ENCODE measurements at regions not wholly inside any gene's neighbourhood (a gene's known extent, or its start where the extent isn't known, plus 50 kb on each side); places are given as distances from the start of the nearest gene placed in this dataset.

DNA sequence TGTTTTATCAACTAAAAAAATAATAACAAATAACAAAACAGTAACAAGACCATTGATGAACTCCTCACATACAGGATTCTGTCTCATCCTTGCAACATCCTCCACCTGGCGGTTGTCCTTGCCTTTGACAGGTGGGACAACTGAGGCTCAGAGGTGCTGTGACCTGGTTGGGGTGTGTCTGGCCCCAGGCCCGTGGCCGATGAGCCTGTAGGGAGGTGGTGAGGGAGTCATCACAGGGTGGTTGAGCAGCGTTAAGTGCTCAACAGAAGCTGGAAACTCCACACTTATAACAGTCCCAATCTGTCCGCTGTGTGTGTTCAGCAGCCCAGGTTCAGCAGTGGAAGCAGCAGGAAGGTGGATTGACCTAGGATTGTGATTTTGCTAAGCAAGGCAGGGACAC lies 131.6 kb upstream of the RAB12 start:
- Histone ChIP-seq H3K36me3 (no peaks in the 10 kb centered on the region), H3K4me3 (no peak overlapping the region), H3K4me1 (peaks cover 2% of the 10 kb centered on the region), H3K27ac (replicated peaks) (no peak overlapping the region), H3K9me3 (replicated peaks) (no peaks in the 10 kb centered on the region), H3K27me3 (ENCODE audit: low read depth) (no peaks in the 10 kb centered on the region)
- no peak for TF ChIP-seq CTCF (IDR thresholded peaks at IDR 0.05; ENCODE audit: borderline replicate concordance)
- intact Hi-C loops (cut with micrococcal nuclease), result no loop called here
- no peak for DNase-seq

- no peaks in the 10 kb centered on the region for H3K27me3 ChIP-seq (ENCODE audit: low read depth)
- no peaks in the 10 kb centered on the region for H3K9me3 ChIP-seq (replicated peaks)
- no peaks in the 10 kb centered on the region for H3K36me3 ChIP-seq
- H3K4me3 ChIP-seq, result no peak overlapping the region
- peak; percentile 44 for DNase-seq
- peak; percentile 82 for TF ChIP-seq CTCF (IDR thresholded peaks at IDR 0.05; ENCODE audit: borderline replicate concordance)
- no peak overlapping the region for H3K27ac ChIP-seq (replicated peaks)
- peaks cover 2% of the 10 kb centered on the region for H3K4me1 ChIP-seq
- intact Hi-C loops (cut with micrococcal nuclease), result no loop called here
Observed at GRCh38 chr18:8478166-8478967, 130.9 kb upstream of the RAB12 start.

DNA sequence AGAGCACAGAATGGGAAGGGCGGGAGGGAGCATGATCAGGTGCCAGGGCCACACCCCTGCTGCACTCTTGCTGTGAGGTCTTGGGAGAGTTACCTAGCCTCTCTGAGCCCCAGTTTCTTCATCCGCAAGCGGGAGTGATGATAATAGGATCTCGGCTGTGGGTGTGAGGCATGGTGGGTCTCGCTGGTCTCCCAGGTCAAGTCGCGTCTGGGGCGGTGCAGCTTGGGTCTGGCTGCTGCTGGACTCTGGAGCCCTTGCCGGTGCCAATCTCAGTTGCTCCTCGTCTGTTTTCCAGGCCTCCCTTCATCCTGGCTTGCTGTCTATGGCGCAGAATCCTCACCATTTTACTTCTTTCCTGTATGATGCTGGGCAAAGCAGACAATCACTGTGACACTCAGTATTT lies 130.3 kb upstream of the RAB12 start:
- intact Hi-C loops (cut with micrococcal nuclease), result no loop called here

DNA sequence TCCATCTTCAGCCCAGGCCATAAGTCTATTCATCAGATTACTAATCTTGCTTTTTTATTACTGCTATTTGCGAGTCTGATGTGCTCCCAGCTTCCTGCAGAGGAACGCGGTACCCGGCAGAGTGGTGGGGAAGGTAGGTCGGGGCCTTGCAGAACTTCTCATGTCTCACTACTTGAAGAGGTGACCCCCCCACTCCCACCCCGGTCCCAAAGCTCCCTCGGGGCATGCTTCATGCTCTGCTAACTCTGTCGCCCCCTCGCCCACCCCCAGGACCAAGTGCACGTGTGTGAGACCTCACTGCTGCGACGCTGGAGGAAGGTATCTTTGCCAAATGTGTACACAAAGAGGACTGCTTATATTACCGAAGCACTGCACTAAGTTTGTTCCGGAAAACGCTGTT lies 129.4 kb upstream of the RAB12 start:
- Histone ChIP-seq H3K36me3 (no peaks in the 10 kb centered on the region), H3K27ac (replicated peaks) (no peak overlapping the region), H3K27me3 (ENCODE audit: low read depth) (no peaks in the 10 kb centered on the region), H3K4me1 (peaks cover 2% of the 10 kb centered on the region), H3K4me3 (no peak overlapping the region), H3K9me3 (replicated peaks) (no peaks in the 10 kb centered on the region)
- no peak for DNase-seq
- intact Hi-C loops (cut with micrococcal nuclease), result no loop called here
- TF ChIP-seq CTCF (IDR thresholded peaks at IDR 0.05; ENCODE audit: borderline replicate concordance), result no peak

More for the DNA sequence above, 130.3 kb upstream of the RAB12 start:
- Histone ChIP-seq H3K4me1 (peaks cover 2% of the 10 kb centered on the region), H3K27me3 (ENCODE audit: low read depth) (no peaks in the 10 kb centered on the region), H3K9me3 (replicated peaks) (no peaks in the 10 kb centered on the region), H3K4me3 (no peak overlapping the region), H3K27ac (replicated peaks) (no peak overlapping the region), H3K36me3 (no peaks in the 10 kb centered on the region)
- peak; percentile 8 for TF ChIP-seq CTCF (IDR thresholded peaks at IDR 0.05; ENCODE audit: borderline replicate concordance)
- DNase-seq, result no peak

GRCh38 chr18:8480506-8481328 lies 128.5 kb upstream of the RAB12 start:
- Histone ChIP-seq H3K9me3 (replicated peaks) (no peaks in the 10 kb centered on the region), H3K36me3 (no peaks in the 10 kb centered on the region), H3K27me3 (ENCODE audit: low read depth) (no peaks in the 10 kb centered on the region), H3K4me1 (peaks cover 2% of the 10 kb centered on the region), H3K27ac (replicated peaks) (no peak overlapping the region), H3K4me3 (no peak overlapping the region)
- peak; percentile 20 for DNase-seq
- TF ChIP-seq CTCF (IDR thresholded peaks at IDR 0.05; ENCODE audit: borderline replicate concordance), result peak; percentile 79
- intact Hi-C loops (cut with micrococcal nuclease), result no loop called here
